Gastroesophageal sphincter (tissue), 4 donors: ENCODE measurements at regions not wholly inside any gene's neighbourhood (a gene's known extent, or its start where the extent isn't known, plus 50 kb on each side); places are given as distances from the start of the nearest gene placed in this dataset.

Experiments used
- ATAC-seq: fragments of 150-250 bp; one replicate; pipeline ENCODE4 v1.9.1; 2016; ENCODE audit warnings: mild to moderate bottlenecking, moderate library complexity
- H3K27ac ChIP-seq, 4 donors: fragments of 200-600 bp; sonication (generic) in 3 of 4; 1 replicate in 3 of 4; 2 replicates in 1 of 4; pipeline ENCODE4 v1.5.1; 2016 to 2019
- H3K27me3 ChIP-seq: fragments of 200-600 bp; sonication (generic); one replicate; pipeline ENCODE4 v1.5.1; 2019
- H3K36me3 ChIP-seq, 2 donors: fragments of 200-600 bp; sonication (generic); one replicate each; pipeline ENCODE4 v1.5.1; 2019; ENCODE audit warnings: control low read depth in 1 of 2
- H3K4me1 ChIP-seq, 3 donors: fragments of 200-600 bp; sonication (generic); 1 replicate in 2 of 3; 2 replicates in 1 of 3; pipeline ENCODE4 v1.5.1; 2016 to 2019; ENCODE audit warnings: control low read depth in 2 of 3
- H3K4me3 ChIP-seq, 2 donors: fragments of 200-600 bp; sonication (generic); one replicate each; pipeline ENCODE4 v1.5.1; 2019; ENCODE audit warnings: mild to moderate bottlenecking in 1 of 2, moderate library complexity in 1 of 2
- H3K9me3 ChIP-seq, 3 donors: fragments of 200-600 bp; sonication (generic); one replicate each; pipeline ENCODE4 v1.5.1; 2017 to 2019; ENCODE audit warnings: control low read depth in 2 of 3
- CTCF ChIP-seq, 4 experiments: fragments of 200-600 bp in 2 of 4; fragments of 450-650 bp in 2 of 4; sonication (generic) in 1 of 4; IDR thresholded peaks; one replicate each; pipeline ENCODE4 v1.5.1; 2017 to 2019; ENCODE audit warnings: antibody characterized with exemption in 4 of 4, mild to moderate bottlenecking in 2 of 4, moderate library complexity in 2 of 4
- EP300 ChIP-seq: sonication (generic); formaldehyde crosslinking; IDR thresholded peaks from one replicate; pipeline ENCODE4 v1.6.1; 2017; ENCODE audit warnings: antibody characterized with exemption, mild to moderate bottlenecking
- POLR2A ChIP-seq, 2 donors: fragments of 450-650 bp; IDR thresholded peaks; one replicate each; pipeline ENCODE4 v1.6.1; 2017; ENCODE audit warnings: antibody characterized with exemption in 2 of 2, mild to moderate bottlenecking in 2 of 2, moderate library complexity in 1 of 2
- POLR2AphosphoS5 ChIP-seq: sonication (generic); formaldehyde crosslinking; IDR thresholded peaks from one replicate; pipeline ENCODE4 v1.6.1; 2017; ENCODE audit warnings: antibody characterized with exemption
- WGBS, 2 donors: methylation state at CpG; one replicate each; pipeline ENCODE4 v1.1.5; 2018; ENCODE audit warnings: low coverage in 1 of 2; 5-methylcytosine and 5-hydroxymethylcytosine counted together

- TF ChIP-seq POLR2A (IDR thresholded peaks at IDR 0.05), result no peak
- no peak for TF ChIP-seq CTCF (IDR thresholded peaks at IDR 0.05)
- no peak for TF ChIP-seq EP300
- TF ChIP-seq POLR2AphosphoS5, result no peak
- ATAC-seq, result no peak
- H3K9me3 ChIP-seq, result no peaks in the 10 kb centered on the region
- no peak overlapping the region for H3K27ac ChIP-seq
- H3K4me1 ChIP-seq, result peaks cover 0 to 10% (median 0%) of the 10 kb centered on the region in 3 donors
- 27 to 35% methylated on average over 1 of the region's 1 CpG for WGBS, 2 donors
- H3K4me3 ChIP-seq, result no peak overlapping the region
- no peaks in the 10 kb centered on the region for H3K36me3 ChIP-seq
- H3K27me3 ChIP-seq, result no peaks in the 10 kb centered on the region
Observed at GRCh38 chr3:106082616-106083015, 213.8 kb upstream of the CBLB start.

GRCh38 chr3:106083207-106083606, 214.4 kb upstream of the CBLB start:
- Histone ChIP-seq H3K4me3 (no peak overlapping the region), H3K27me3 (no peaks in the 10 kb centered on the region), H3K9me3 (no peaks in the 10 kb centered on the region), H3K27ac (no peak overlapping the region), H3K36me3 (no peaks in the 10 kb centered on the region), H3K4me1 (peaks cover 0 to 10% (median 0%) of the 10 kb centered on the region in 3 donors)
- TF ChIP-seq POLR2A (IDR thresholded peaks at IDR 0.05) (no peak), POLR2AphosphoS5 (no peak), CTCF (IDR thresholded peaks at IDR 0.05) (no peak), EP300 (no peak)
- no peak for ATAC-seq
- WGBS, 2 donors, result 46 to 79% methylated on average over 1 of the region's 1 CpG

- Histone ChIP-seq H3K27me3 (no peaks in the 10 kb centered on the region), H3K4me1 (peaks cover 0 to 10% (median 0%) of the 10 kb centered on the region in 3 donors), H3K36me3 (no peaks in the 10 kb centered on the region), H3K27ac (no peak overlapping the region), H3K9me3 (no peaks in the 10 kb centered on the region), H3K4me3 (no peak overlapping the region)
- WGBS, 2 donors, result 67 to 95% methylated on average over 1 of the region's 1 CpG
- TF ChIP-seq POLR2A (IDR thresholded peaks at IDR 0.05) (no peak), EP300 (no peak)
- no peak for ATAC-seq
Observed at GRCh38 chr3:106083854-106084253, 215.0 kb upstream of the CBLB start.

- Histone ChIP-seq H3K36me3 (no peaks in the 10 kb centered on the region), H3K27ac (no peak overlapping the region), H3K4me3 (no peak overlapping the region), H3K27me3 (no peaks in the 10 kb centered on the region), H3K4me1 (peaks cover 0 to 10% (median 0%) of the 10 kb centered on the region in 3 donors), H3K9me3 (no peaks in the 10 kb centered on the region)
- no peak for TF ChIP-seq CTCF (IDR thresholded peaks at IDR 0.05)
- TF ChIP-seq POLR2AphosphoS5, result no peak
- no peak for TF ChIP-seq POLR2A (IDR thresholded peaks at IDR 0.05)
- TF ChIP-seq EP300, result no peak
- ATAC-seq, result no peak
- WGBS, 2 donors, result 33 to 43% methylated on average over 1 of the region's 1 CpG
Observed at GRCh38 chr3:106086038-106086437, 217.2 kb upstream of the CBLB start.

- Histone ChIP-seq H3K36me3 (no peaks in the 10 kb centered on the region), H3K4me3 (no peak overlapping the region), H3K27ac (no peak overlapping the region), H3K9me3 (no peaks in the 10 kb centered on the region), H3K27me3 (no peaks in the 10 kb centered on the region), H3K4me1 (peaks cover 0 to 10% (median 0%) of the 10 kb centered on the region in 3 donors)
- 94% methylated on average over 3 to 4 of the region's 4 CpGs for WGBS, 2 donors
- no peak for ATAC-seq
- no peak for TF ChIP-seq POLR2A (IDR thresholded peaks at IDR 0.05)
- TF ChIP-seq CTCF (IDR thresholded peaks at IDR 0.05), result no peak
- no peak for TF ChIP-seq POLR2AphosphoS5
- TF ChIP-seq EP300, result no peak
Observed at GRCh38 chr3:106086636-106087035, 217.8 kb upstream of the CBLB start.
